ENCODE measurements at regions not wholly inside any gene's neighbourhood (a gene's known extent, or its start where the extent isn't known, plus 50 kb on each side); places are given as distances from the start of the nearest gene placed in this dataset.
"Not testable (repeated sequence)": the region's sequence is repeated elsewhere in the genome, so short reads cannot be mapped to it uniquely, and the experiment has no call there.

GRCh38 chr2:215889240-215889969, 123.9 kb downstream of the MREG start:
- DNase-seq: not testable (repeated sequence)

- DNase-seq: no peak
These were observed 124.7 kb downstream of the MREG start for GRCh38 chr2:215888680-215889079.

- DNase-seq: no peak
These were observed 126.0 kb downstream of the MREG start for GRCh38 chr2:215887303-215887702.

- no peak for DNase-seq
These were observed 127.3 kb downstream of the MREG start for GRCh38 chr2:215886022-215886421.

- DNase-seq: no peak
These were observed 127.8 kb downstream of the MREG start for GRCh38 chr2:215885536-215885935.

- no peak for DNase-seq
These were observed 128.8 kb downstream of the MREG start for GRCh38 chr2:215884451-215885087.

GRCh38 chr2:215883799-215884198, 129.6 kb downstream of the MREG start:
- no peak for DNase-seq

- DNase-seq: no peak
These were observed 130.7 kb downstream of the MREG start for GRCh38 chr2:215882689-215883088.

- DNase-seq: no peak
These were observed 131.8 kb downstream of the MREG start for GRCh38 chr2:215881582-215881981.

- DNase-seq: no peak
These were observed 132.4 kb downstream of the MREG start for GRCh38 chr2:215880970-215881369.

GRCh38 chr2:215879977-215880940, 133.1 kb downstream of the MREG start:
- DNase-seq: no peak

- DNase-seq: no peak
These were observed 134.0 kb downstream of the MREG start for GRCh38 chr2:215879331-215879730.

GRCh38 chr2:215878476-215879063, 134.8 kb downstream of the MREG start:
- DNase-seq: no peak

GRCh38 chr2:215876937-215877238, 136.5 kb downstream of the MREG start:
- no peak for DNase-seq

- no peak for DNase-seq
These were observed 137.0 kb downstream of the MREG start for GRCh38 chr2:215876139-215876936.

GRCh38 chr2:215874418-215874817, 138.9 kb downstream of the MREG start:
- DNase-seq: no peak

- no peak for DNase-seq
These were observed 142.4 kb downstream of the MREG start for GRCh38 chr2:215870986-215871385.

- DNase-seq: no peak
These were observed 143.3 kb downstream of the MREG start for GRCh38 chr2:215870088-215870490.

- no peak for DNase-seq
These were observed 144.4 kb downstream of the MREG start for GRCh38 chr2:215868846-215869543.

- DNase-seq: no peak
These were observed 146.7 kb downstream of the MREG start for GRCh38 chr2:215866606-215867005.

GRCh38 chr2:215863687-215864086, 149.7 kb downstream of the MREG start:
- no peak for DNase-seq

- DNase-seq: no peak
These were observed 151.0 kb downstream of the MREG start for GRCh38 chr2:215862351-215862771.

Measured in activated effector memory CD4-positive, alpha-beta T cell treated with anti-CD3 and anti-CD28 coated beads, Interleukin-2, amount 50 U/mL, for 16 hours (primary cell).